OCI-LY3 (cell line): ENCODE measurements at regions not wholly inside any gene's neighbourhood (a gene's known extent, or its start where the extent isn't known, plus 50 kb on each side); places are given as distances from the start of the nearest gene placed in this dataset.

Source experiments
- CTCF ChIP-seq: fragments of 200-600, 300-600 bp; sonication (generic); IDR thresholded peaks from 2 replicates; pipeline ENCODE4 v1.5.1; 2014; ENCODE audit warnings: antibody characterized with exemption, low read length, low read depth
- EZH2phosphoT487 ChIP-seq: fragments of 200-600 bp; shearing (Covaris generic); IDR thresholded peaks from 2 replicates; pipeline ENCODE4 v1.6.1; 2018; ENCODE audit warnings: antibody characterized with exemption, mixed run types, low read depth

GRCh38 chr3:16761571-16761970, 123.2 kb upstream of the PLCL2 start:
- TF ChIP-seq CTCF (no peak), EZH2phosphoT487 (no peak)
